Kidney (tissue), 13 donors: ENCODE measurements at regions not wholly inside any gene's neighbourhood (a gene's known extent, or its start where the extent isn't known, plus 50 kb on each side); places are given as distances from the start of the nearest gene placed in this dataset.

Source experiments
- DNase-seq, 5 donors: peaks; one replicate each; pipeline ENCODE4 v3.0.0-alpha.2; 2013 to 2020
- FAIRE-seq: peaks from 2 replicates; lab custom pipeline; 2012; peaks lifted over from hg19 to GRCh38; lab: Jason Lieb, UNC
- H3K27ac ChIP-seq, 2 donors: one replicate each; pipeline ENCODE4 v1.7.0; 2013; ENCODE audit warnings: low read depth in 2 of 2, low read length in 2 of 2, inconsistent platforms in 1 of 2
- H3K27me3 ChIP-seq: one replicate; pipeline ENCODE4 v1.7.1; 2013; ENCODE audit warnings: low read length, inconsistent platforms; ENCODE audit not compliant: control insufficient read depth, insufficient read depth
- H3K36me3 ChIP-seq, 3 donors: one replicate each; pipeline versions ENCODE4 v1.7.0 to v1.7.1; 2013; ENCODE audit warnings: low read length in 3 of 3, control low read depth in 1 of 3, inconsistent platforms in 1 of 3; ENCODE audit not compliant: insufficient read depth in 3 of 3, control insufficient read depth in 2 of 3
- H3K4me1 ChIP-seq, 3 donors: one replicate each; pipeline versions ENCODE4 v1.7.0 to v1.7.1; 2013; ENCODE audit warnings: low read length in 3 of 3, inconsistent platforms in 1 of 3, low read depth in 1 of 3; ENCODE audit not compliant: control insufficient read depth in 2 of 3, insufficient read depth in 2 of 3
- H3K4me3 ChIP-seq, 3 donors: one replicate each; pipeline versions ENCODE4 v1.7.0 to v1.8.1; 2013; ENCODE audit warnings: low read length in 3 of 3, control low read depth in 1 of 3, inconsistent platforms in 1 of 3
- H3K9ac ChIP-seq, 3 donors: one replicate each; pipeline versions ENCODE4 v1.7.0 to v1.7.1; 2013; ENCODE audit warnings: low read length in 3 of 3, control low read depth in 1 of 3, inconsistent platforms in 1 of 3
- H3K9me3 ChIP-seq, 3 donors: one replicate each; pipeline versions ENCODE4 v1.7.0 to v1.7.1; 2013; ENCODE audit warnings: low read length in 3 of 3, control low read depth in 1 of 3, inconsistent platforms in 1 of 3; ENCODE audit not compliant: control insufficient read depth in 2 of 3, insufficient read depth in 1 of 3
- intact Hi-C: fragments of 100-400 bp; cut with DNase I; formaldehyde crosslinking; loops from one replicate; pipeline ENCODE4 v1.11.1; 2022
- TF ChIP-seq, protein P1 (sequence below): IDR thresholded peaks from 3 replicates; pipeline ENCODE4 v1.5.1; 2012; ENCODE audit warnings: mild to moderate bottlenecking, moderate library complexity, borderline replicate concordance; ENCODE audit not compliant: insufficient read depth; ENCODE audit errors: extremely low read depth
- donor health status: control.
- donor health status: control.
- donor health status: control.
- donor health status: control.
- donor health status: control.
- donor health status: DM: yes; HTN: yes; CAD: no.
- donor health status: Normal renal cell carcinoma (clear cell type).

DNA sequence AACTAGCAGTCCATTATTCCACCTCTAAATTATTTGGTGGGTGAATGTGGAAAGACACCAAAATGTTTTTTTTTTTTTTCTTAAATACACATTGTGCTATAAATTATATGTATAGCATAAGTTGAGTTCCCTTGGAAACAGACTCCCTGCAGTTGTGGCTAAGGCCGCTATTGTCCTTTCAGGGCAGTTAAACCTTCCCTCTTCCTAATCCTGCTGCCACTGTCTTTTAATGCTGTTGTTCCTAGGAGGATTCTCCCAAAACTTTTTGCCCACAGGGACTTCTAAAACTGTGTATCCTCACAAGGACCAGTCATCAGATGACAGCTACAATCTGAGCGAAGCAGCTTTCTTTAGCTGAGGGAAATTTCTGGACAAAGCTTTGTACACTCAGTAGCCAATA is 478.9 kb upstream of the CHORDC1 start:
- intact Hi-C loops, result no loop called here
- Histone ChIP-seq H3K36me3 (no peaks in the 10 kb centered on the region), H3K9ac (no peak overlapping the region), H3K4me3 (no peak overlapping the region), H3K27me3 (no peaks in the 10 kb centered on the region), H3K4me1 (no peaks in the 10 kb centered on the region), H3K9me3 (no peaks in the 10 kb centered on the region), H3K27ac (no peak overlapping the region)
- TF ChIP-seq, protein P1, sequence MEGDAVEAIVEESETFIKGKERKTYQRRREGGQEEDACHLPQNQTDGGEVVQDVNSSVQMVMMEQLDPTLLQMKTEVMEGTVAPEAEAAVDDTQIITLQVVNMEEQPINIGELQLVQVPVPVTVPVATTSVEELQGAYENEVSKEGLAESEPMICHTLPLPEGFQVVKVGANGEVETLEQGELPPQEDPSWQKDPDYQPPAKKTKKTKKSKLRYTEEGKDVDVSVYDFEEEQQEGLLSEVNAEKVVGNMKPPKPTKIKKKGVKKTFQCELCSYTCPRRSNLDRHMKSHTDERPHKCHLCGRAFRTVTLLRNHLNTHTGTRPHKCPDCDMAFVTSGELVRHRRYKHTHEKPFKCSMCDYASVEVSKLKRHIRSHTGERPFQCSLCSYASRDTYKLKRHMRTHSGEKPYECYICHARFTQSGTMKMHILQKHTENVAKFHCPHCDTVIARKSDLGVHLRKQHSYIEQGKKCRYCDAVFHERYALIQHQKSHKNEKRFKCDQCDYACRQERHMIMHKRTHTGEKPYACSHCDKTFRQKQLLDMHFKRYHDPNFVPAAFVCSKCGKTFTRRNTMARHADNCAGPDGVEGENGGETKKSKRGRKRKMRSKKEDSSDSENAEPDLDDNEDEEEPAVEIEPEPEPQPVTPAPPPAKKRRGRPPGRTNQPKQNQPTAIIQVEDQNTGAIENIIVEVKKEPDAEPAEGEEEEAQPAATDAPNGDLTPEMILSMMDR, result no peak
- FAIRE-seq, result no peak
- no peak for DNase-seq

DNA sequence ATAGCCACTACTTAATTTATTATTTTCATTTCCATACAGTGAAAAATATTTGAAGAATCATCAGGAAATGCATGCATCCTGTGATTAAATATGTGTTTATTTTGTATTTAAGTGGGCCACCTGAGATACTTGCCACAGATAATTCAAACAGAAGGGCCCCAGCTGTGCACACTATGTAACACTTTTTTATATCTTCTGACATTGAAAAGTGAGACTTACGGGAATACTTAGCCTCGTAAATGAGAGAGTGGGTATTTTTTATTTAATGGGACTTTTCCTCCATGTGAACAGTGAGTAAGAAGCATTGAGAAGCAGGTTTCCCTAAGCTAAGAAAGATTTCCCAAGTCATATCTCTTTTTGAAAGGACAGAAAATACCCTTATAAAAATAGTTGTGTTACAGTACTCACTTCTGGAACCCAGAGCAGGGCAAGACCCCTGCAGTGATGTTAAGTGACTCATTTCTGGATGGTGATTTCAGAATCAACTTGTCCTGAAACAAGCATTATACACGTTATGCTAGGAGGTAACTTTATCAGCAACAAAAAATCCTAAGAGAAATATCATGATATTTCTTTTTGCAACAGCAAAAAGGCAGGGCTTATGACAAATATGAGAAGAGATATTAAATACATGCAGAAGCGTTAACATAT is 478.1 kb upstream of the CHORDC1 start:
- H3K9ac ChIP-seq, result no peak overlapping the region
- no peaks in the 10 kb centered on the region for H3K4me1 ChIP-seq
- H3K9me3 ChIP-seq, result no peaks in the 10 kb centered on the region
- no peaks in the 10 kb centered on the region for H3K27me3 ChIP-seq
- no peaks in the 10 kb centered on the region for H3K36me3 ChIP-seq
- no peak overlapping the region for H3K27ac ChIP-seq
- no peak for DNase-seq
- no peak for FAIRE-seq
- intact Hi-C loops, result no loop called here
- H3K4me3 ChIP-seq, result no peak overlapping the region
- TF ChIP-seq, protein P1, result no peak

DNA sequence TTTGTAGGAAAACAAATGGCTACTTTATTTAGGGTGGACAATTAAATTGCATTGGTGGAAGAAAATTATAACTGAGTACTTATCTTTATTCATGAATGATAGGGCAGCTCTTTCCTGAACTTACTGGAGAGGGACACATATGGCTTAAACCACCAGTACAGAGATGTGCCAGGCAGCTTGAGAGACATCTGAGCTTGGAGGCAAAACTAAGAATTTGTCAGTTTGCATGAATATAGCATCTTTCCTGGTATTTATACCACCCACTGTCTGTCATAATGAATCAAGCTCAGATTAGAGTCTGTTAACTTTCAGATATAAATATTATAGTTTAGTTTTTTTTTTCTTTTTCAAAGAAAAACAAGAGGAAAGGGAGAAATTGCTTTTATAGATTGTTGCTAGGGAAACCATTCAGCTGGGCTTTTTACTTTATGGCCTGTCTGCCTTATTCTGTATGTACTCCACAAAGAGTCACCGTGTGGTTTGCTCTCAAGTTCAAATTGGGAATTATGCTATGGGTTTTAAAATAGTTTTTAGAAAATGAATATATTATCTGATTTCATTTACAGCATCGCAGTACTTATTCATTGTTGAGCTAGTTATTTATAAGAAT is 477.0 kb upstream of the CHORDC1 start:
- no peaks in the 10 kb centered on the region for H3K36me3 ChIP-seq
- no peaks in the 10 kb centered on the region for H3K4me1 ChIP-seq
- H3K9ac ChIP-seq, result no peak overlapping the region
- H3K9me3 ChIP-seq, result no peaks in the 10 kb centered on the region
- H3K4me3 ChIP-seq, result no peak overlapping the region
- FAIRE-seq (no peak), DNase-seq (peak in 1 of 5 donors; percentile 21)
- no peak overlapping the region for H3K27ac ChIP-seq
- intact Hi-C loops, result no loop called here
- TF ChIP-seq, protein P1, result no peak
- H3K27me3 ChIP-seq, result no peaks in the 10 kb centered on the region
